ENCODE measurements at regions not wholly inside any gene's neighbourhood (a gene's known extent, or its start where the extent isn't known, plus 50 kb on each side); places are given as distances from the start of the nearest gene placed in this dataset.

- TF ChIP-seq CTCF (IDR thresholded peaks at IDR 0.05; ENCODE audit: low read length) (no peak), EZH2phosphoT487 (IDR thresholded peaks at IDR 0.05; ENCODE audit: low read length) (no peak)
These were observed 461.8 kb downstream of the BRD1 start for GRCh38 chr22:49365910-49366309.

All from MM.1S (cell line).